ENCODE measurements at regions not wholly inside any gene's neighbourhood (a gene's known extent, or its start where the extent isn't known, plus 50 kb on each side); places are given as distances from the start of the nearest gene placed in this dataset.

GRCh38 chr16:59220011-59220410 lies 485.9 kb upstream of the GOT2 start:
- ChIA-PET CTCF (interaction anchor here (0.6 kb wide), 1 partner anchor 34 kb away, joined by 3 read pairs; no protein-coding TSS in a partner anchor), POLR2A (no interaction called here)

GRCh38 chr16:59216291-59216690 lies 482.2 kb upstream of the GOT2 start:
- Histone ChIP-seq H3K27ac (no peak overlapping the region), H3K9me3 (peaks cover 15% of the 10 kb centered on the region), H3K4me1 (peaks cover 32% of the 10 kb centered on the region), H3K4me2 (no peak overlapping the region), H3K4me3 (no peak overlapping the region)
- no peak for DNase-seq (ENCODE audit: low read depth in 1 of 2, low spot score in 1 of 2)
- 69% methylated on average over 3 of the region's 3 CpGs for WGBS (ENCODE audit: missing lambda C conversion rate)
- CTCF ChIA-PET: no interaction called here
- FAIRE-seq: no peak
- POLR2A ChIA-PET: no interaction called here
- TF ChIP-seq MAZ (IDR thresholded peaks at IDR 0.05; ENCODE audit: borderline replicate concordance, low read depth, low read length) (no peak), EHMT2 (IDR thresholded peaks at IDR 0.05; ENCODE audit: low read depth) (no peak), RAD21 (conservative IDR thresholded peaks at IDR 0.05 in 1 of 2, IDR thresholded peaks at IDR 0.05 in 1 of 2) (no peak), REST (IDR thresholded peaks at IDR 0.05) (no peak), CEBPB (IDR thresholded peaks at IDR 0.05) (no peak), GATA3 (IDR thresholded peaks at IDR 0.05; ENCODE audit: borderline replicate concordance) (no peak), KDM1A (IDR thresholded peaks at IDR 0.05; ENCODE audit: low read depth) (no peak), HOXB13 (CRISPR knock-in tag; IDR thresholded peaks at IDR 0.05; ENCODE audit: low read depth) (no peak), FOSB (CRISPR knock-in tag; IDR thresholded peaks at IDR 0.05) (no peak), CBX2 (IDR thresholded peaks at IDR 0.05; ENCODE audit: borderline replicate concordance, low read depth) (no peak), CHD2 (IDR thresholded peaks at IDR 0.05; ENCODE audit: low read length, partially characterized antibody) (no peak), ATOH8 (CRISPR knock-in tag; IDR thresholded peaks at IDR 0.05; ENCODE audit: low read depth) (no peak), CHD4 (IDR thresholded peaks at IDR 0.05; ENCODE audit: borderline replicate concordance) (no peak), KDM5A (IDR thresholded peaks at IDR 0.05) (no peak), ZSCAN20 (CRISPR knock-in tag; IDR thresholded peaks at IDR 0.05) (no peak), EHF (CRISPR knock-in tag; IDR thresholded peaks at IDR 0.05) (no peak), EP300 (IDR thresholded peaks at IDR 0.05) (no peak), PHF8 (IDR thresholded peaks at IDR 0.05; ENCODE audit: borderline replicate concordance, low read depth) (no peak), CBX8 (IDR thresholded peaks at IDR 0.05) (no peak), RFX5 (IDR thresholded peaks at IDR 0.05) (no peak)
- ATAC-seq: no peak

More at GRCh38 chr16:59220011-59220410, 485.9 kb upstream of the GOT2 start:
- ATAC-seq (no peak), FAIRE-seq (no peak), DNase-seq (ENCODE audit: low read depth in 1 of 2, low spot score in 1 of 2) (no peak)
- Histone ChIP-seq H3K4me1 (peaks cover 23% of the 10 kb centered on the region; the same call in 2 of the 3 replicates), H3K4me2 (no peak overlapping the region), H3K27ac (0 out of 6 replicates have a peak overlapping the region, but pooled peaks of 1 of the 2 experiments have one; percentile 33), H3K9me3 (peaks cover 10% of the 10 kb centered on the region), H3K4me3 (no peak overlapping the region)
- TF ChIP-seq PHF8 (IDR thresholded peaks at IDR 0.05; ENCODE audit: borderline replicate concordance, low read depth) (no peak), EHMT2 (IDR thresholded peaks at IDR 0.05; ENCODE audit: low read depth) (no peak), NPAS2 (CRISPR knock-in tag; IDR thresholded peaks at IDR 0.05; ENCODE audit: borderline replicate concordance) (no peak), CHD2 (IDR thresholded peaks at IDR 0.05; ENCODE audit: low read length, partially characterized antibody) (no peak), FOSL2 (IDR thresholded peaks at IDR 0.05) (no peak), FOSL2 (CRISPR knock-in tag; IDR thresholded peaks at IDR 0.05) (no peak), NR3C1 (IDR thresholded peaks at IDR 0.05) (no peak), EP300 (IDR thresholded peaks at IDR 0.05) (no peak)
- WGBS (ENCODE audit: missing lambda C conversion rate): 25% methylated on average over 1 of the region's 1 CpG
